PFSK-1 (cell line): ENCODE measurements at regions not wholly inside any gene's neighbourhood (a gene's known extent, or its start where the extent isn't known, plus 50 kb on each side); places are given as distances from the start of the nearest gene placed in this dataset.

ENCODE experiments used
- FOXP2 ChIP-seq: optimal IDR thresholded peaks from 2 replicates; pipeline ENCODE3; 2011; ENCODE audit warnings: borderline replicate concordance, control low read depth, inconsistent platforms; ENCODE audit not compliant: insufficient read depth; ENCODE audit errors: extremely low read length, extremely low read depth
- POLR2AphosphoS5 ChIP-seq: IDR thresholded peaks from 2 replicates; pipeline ENCODE4 v1.6.1; 2012; ENCODE audit warnings: low read depth, mild to moderate bottlenecking, control low read depth, low read length, moderate library complexity
- SIN3A ChIP-seq: IDR thresholded peaks from 2 replicates; pipeline ENCODE4 v1.6.1; 2012; ENCODE audit warnings: mild to moderate bottlenecking, low read length, moderate library complexity, borderline replicate concordance; ENCODE audit not compliant: insufficient read depth
- TAF1 ChIP-seq: IDR thresholded peaks from 2 replicates; pipeline ENCODE4 v1.6.1; 2012; ENCODE audit warnings: low read length, control low read depth, borderline replicate concordance; ENCODE audit not compliant: insufficient read depth
- TF ChIP-seq, protein P1 (sequence below), 2 experiments: IDR thresholded peaks; 2 replicates each; pipeline versions ENCODE4 v1.6.1 to v1.8.0; 2011 to 2012; ENCODE audit warnings: low read depth in 2 of 2, low read length in 2 of 2, control low read depth in 1 of 2, inconsistent platforms in 1 of 2, mild to moderate bottlenecking in 1 of 2, moderate library complexity in 1 of 2; ENCODE audit not compliant: insufficient read depth in 1 of 2

- TF ChIP-seq TAF1, result no peak
- TF ChIP-seq FOXP2, result no peak
- TF ChIP-seq, protein P1, sequence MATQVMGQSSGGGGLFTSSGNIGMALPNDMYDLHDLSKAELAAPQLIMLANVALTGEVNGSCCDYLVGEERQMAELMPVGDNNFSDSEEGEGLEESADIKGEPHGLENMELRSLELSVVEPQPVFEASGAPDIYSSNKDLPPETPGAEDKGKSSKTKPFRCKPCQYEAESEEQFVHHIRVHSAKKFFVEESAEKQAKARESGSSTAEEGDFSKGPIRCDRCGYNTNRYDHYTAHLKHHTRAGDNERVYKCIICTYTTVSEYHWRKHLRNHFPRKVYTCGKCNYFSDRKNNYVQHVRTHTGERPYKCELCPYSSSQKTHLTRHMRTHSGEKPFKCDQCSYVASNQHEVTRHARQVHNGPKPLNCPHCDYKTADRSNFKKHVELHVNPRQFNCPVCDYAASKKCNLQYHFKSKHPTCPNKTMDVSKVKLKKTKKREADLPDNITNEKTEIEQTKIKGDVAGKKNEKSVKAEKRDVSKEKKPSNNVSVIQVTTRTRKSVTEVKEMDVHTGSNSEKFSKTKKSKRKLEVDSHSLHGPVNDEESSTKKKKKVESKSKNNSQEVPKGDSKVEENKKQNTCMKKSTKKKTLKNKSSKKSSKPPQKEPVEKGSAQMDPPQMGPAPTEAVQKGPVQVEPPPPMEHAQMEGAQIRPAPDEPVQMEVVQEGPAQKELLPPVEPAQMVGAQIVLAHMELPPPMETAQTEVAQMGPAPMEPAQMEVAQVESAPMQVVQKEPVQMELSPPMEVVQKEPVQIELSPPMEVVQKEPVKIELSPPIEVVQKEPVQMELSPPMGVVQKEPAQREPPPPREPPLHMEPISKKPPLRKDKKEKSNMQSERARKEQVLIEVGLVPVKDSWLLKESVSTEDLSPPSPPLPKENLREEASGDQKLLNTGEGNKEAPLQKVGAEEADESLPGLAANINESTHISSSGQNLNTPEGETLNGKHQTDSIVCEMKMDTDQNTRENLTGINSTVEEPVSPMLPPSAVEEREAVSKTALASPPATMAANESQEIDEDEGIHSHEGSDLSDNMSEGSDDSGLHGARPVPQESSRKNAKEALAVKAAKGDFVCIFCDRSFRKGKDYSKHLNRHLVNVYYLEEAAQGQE (IDR thresholded peaks at IDR 0.05; ENCODE audit: insufficient read depth in 1 of 2, low read depth in 2 of 2, low read length in 2 of 2), result no peak
- TF ChIP-seq SIN3A, result no peak
- TF ChIP-seq POLR2AphosphoS5, result no peak
These were observed 55.3 kb upstream of the CSF3R start for GRCh38 chr1:36537991-36538390.

DNA sequence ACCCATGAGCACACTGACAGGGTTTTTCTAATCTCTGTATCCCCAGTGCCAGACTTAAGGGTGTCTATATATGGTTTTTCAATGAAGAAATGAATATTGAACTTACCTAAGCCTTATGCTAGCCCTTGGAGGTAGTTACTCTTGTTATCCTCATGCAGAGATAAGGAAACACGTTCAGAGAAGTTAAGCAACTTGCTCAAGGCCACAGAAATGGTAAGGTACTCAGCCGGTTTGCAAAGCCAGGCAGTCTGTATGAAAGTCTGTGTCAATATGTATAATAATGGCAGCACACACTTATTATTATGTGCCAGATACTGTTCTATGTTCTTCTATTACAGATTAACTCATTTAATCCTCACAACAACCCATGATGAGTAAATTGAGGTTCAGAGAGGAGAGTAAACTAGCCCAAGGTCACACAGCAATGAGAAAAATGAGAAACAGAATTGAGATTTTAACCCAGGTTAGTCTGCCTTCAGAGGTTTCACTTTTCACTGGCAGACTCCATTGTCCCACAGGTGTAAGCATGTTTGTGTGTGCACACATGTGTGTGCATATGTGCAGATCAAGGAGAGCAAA, 54.6 kb upstream of the CSF3R start:
- TF ChIP-seq POLR2AphosphoS5, result no peak
- no peak for TF ChIP-seq SIN3A
- no peak for TF ChIP-seq TAF1
- TF ChIP-seq, protein P1 (IDR thresholded peaks at IDR 0.05; ENCODE audit: insufficient read depth in 1 of 2, low read depth in 2 of 2, low read length in 2 of 2), result no peak
- TF ChIP-seq FOXP2, result no peak

GRCh38 chr1:36536727-36537126, 54.0 kb upstream of the CSF3R start:
- no peak for TF ChIP-seq TAF1
- no peak for TF ChIP-seq SIN3A
- TF ChIP-seq POLR2AphosphoS5, result no peak
- TF ChIP-seq, protein P1 (IDR thresholded peaks at IDR 0.05; ENCODE audit: insufficient read depth in 1 of 2, low read depth in 2 of 2, low read length in 2 of 2), result no peak
- TF ChIP-seq FOXP2, result no peak

- no peak for TF ChIP-seq SIN3A
- TF ChIP-seq TAF1, result no peak
- TF ChIP-seq POLR2AphosphoS5, result no peak
- TF ChIP-seq, protein P1 (IDR thresholded peaks at IDR 0.05; ENCODE audit: insufficient read depth in 1 of 2, low read depth in 2 of 2, low read length in 2 of 2), result no peak
- no peak for TF ChIP-seq FOXP2
These were observed 52.1 kb upstream of the CSF3R start for GRCh38 chr1:36534711-36535412.
